ENCODE measurements at regions not wholly inside any gene's neighbourhood (a gene's known extent, or its start where the extent isn't known, plus 50 kb on each side); places are given as distances from the start of the nearest gene placed in this dataset.
A peak's percentile ranks its signal among the peaks of the same experiment; 100 is the strongest.
"Not testable (repeated sequence)": the region's sequence is repeated elsewhere in the genome, so short reads cannot be mapped to it uniquely, and the experiment has no call there.

- DNase-seq (ENCODE audit: low read depth) = not testable (repeated sequence)
These were observed 58.6 kb upstream of the CSNK1E start for GRCh38 chr22:38375784-38376183.

GRCh38 chr22:38375005-38375404 is 57.8 kb upstream of the CSNK1E start:
- DNase-seq (ENCODE audit: low read depth) = peak; percentile 18

GRCh38 chr22:38374433-38374831 is 57.2 kb upstream of the CSNK1E start:
- DNase-seq (ENCODE audit: low read depth) = peak; percentile 90

GRCh38 chr22:38373783-38374432 is 56.7 kb upstream of the CSNK1E start:
- peak; percentile 93 for DNase-seq (ENCODE audit: low read depth)

- not testable (repeated sequence) for DNase-seq (ENCODE audit: low read depth)
These were observed 55.4 kb upstream of the CSNK1E start for GRCh38 chr22:38372665-38373064.

- DNase-seq (ENCODE audit: low read depth) = not testable (repeated sequence)
These were observed 53.3 kb upstream of the CSNK1E start for GRCh38 chr22:38370490-38370889.

- not testable (repeated sequence) for DNase-seq (ENCODE audit: low read depth)
These were observed 51.9 kb upstream of the CSNK1E start for GRCh38 chr22:38369132-38369531.
